ENCODE measurements at regions not wholly inside any gene's neighbourhood (a gene's known extent, or its start where the extent isn't known, plus 50 kb on each side); places are given as distances from the start of the nearest gene placed in this dataset.

- H3K27ac ChIP-seq (ENCODE audit: low read depth, low read length), result no peak overlapping the region
- CTCF ChIA-PET (ENCODE audit: partially characterized antibody), result interaction anchor here (1.1 kb wide), 1 partner anchor 11 kb away, joined by 6 read pairs; no protein-coding TSS in a partner anchor
- H2AK5ac ChIP-seq (ENCODE audit: low read depth, low read length), result no peak overlapping the region
- H2BK120ac ChIP-seq (replicated peaks; ENCODE audit: low read depth, low read length), result no peak overlapping the region
- H2BK15ac ChIP-seq (ENCODE audit: low read length), result no peak overlapping the region
- H3K4me1 ChIP-seq (replicated peaks in 1 of 4; ENCODE audit: control insufficient read depth in 3 of 4, insufficient read depth in 4 of 4, low read length in 3 of 4), result no peaks in the 10 kb centered on the region
- POLR2A ChIA-PET (ENCODE audit: partially characterized antibody), result no interaction called here
- no peaks in the 10 kb centered on the region for H3K79me2 ChIP-seq (ENCODE audit: control insufficient read depth in 1 of 2, insufficient read depth in 2 of 2, low read length in 2 of 2)
- H3K27me3 ChIP-seq (replicated peaks in 1 of 4; ENCODE audit: control insufficient read depth in 3 of 4, extremely low read depth in 1 of 4, insufficient read depth in 3 of 4, low read length in 3 of 4), result 0 out of 7 replicates have a peak, but pooled peaks cover 0 to 2% (median 0%) of the 10 kb centered on the region in 4 experiments
- DNase-seq (ENCODE audit: low read depth in 1 of 2, low spot score in 2 of 2) (no peak), FAIRE-seq (no peak)
- no peak overlapping the region for H2AFZ ChIP-seq (ENCODE audit: low read length)
- no peak overlapping the region for H3K14ac ChIP-seq (ENCODE audit: insufficient read length)
- no peaks in the 10 kb centered on the region for H3K79me1 ChIP-seq (ENCODE audit: low read depth, low read length)
- H2BK12ac ChIP-seq (ENCODE audit: low read depth, low read length), result no peak overlapping the region
- no peaks in the 10 kb centered on the region for H3K23me2 ChIP-seq (ENCODE audit: low read depth, low read length)
- H3K4ac ChIP-seq (replicated peaks; ENCODE audit: insufficient read length, low read depth, low read length), result no peak overlapping the region
- H3K56ac ChIP-seq (replicated peaks; ENCODE audit: insufficient read length, low read depth, low read length), result no peak overlapping the region
- H3K36me3 ChIP-seq (ENCODE audit: control insufficient read depth in 2 of 4, insufficient read depth in 4 of 4, low read length in 3 of 4), result no peaks in the 10 kb centered on the region
- H3K9ac ChIP-seq (replicated peaks in 1 of 4; ENCODE audit: extremely low read depth in 1 of 4, low read depth in 3 of 4, low read length in 3 of 4), result no peak overlapping the region
- no peak overlapping the region for H4K5ac ChIP-seq (ENCODE audit: insufficient read length, low read depth, low read length)
- H2BK20ac ChIP-seq (ENCODE audit: low read length), result no peak overlapping the region
- WGBS, 2 experiments (ENCODE audit: extremely low coverage in 1 of 2, insufficient coverage in 1 of 2, insufficient read length in 1 of 2, insufficient replicate concordance in 2 of 2, low coverage in 1 of 2, low lambda C conversion rate in 2 of 2, missing lambda C conversion rate in 1 of 2), result 87% methylated on average over 18 of the region's 22 CpGs; no CpG with 5 or more reads in 1 of the 2 experiments
- no peak overlapping the region for H3K4me2 ChIP-seq (ENCODE audit: insufficient read depth in 1 of 2, low read depth in 2 of 2, low read length in 2 of 2)
- H2BK5ac ChIP-seq (ENCODE audit: low read depth, low read length), result no peak overlapping the region
- no peak overlapping the region for H3K4me3 ChIP-seq (ENCODE audit: extremely low read depth in 1 of 4, insufficient read depth in 2 of 4, low read depth in 3 of 4, low read length in 4 of 4)
- H4K20me1 ChIP-seq (replicated peaks in 1 of 2; ENCODE audit: control insufficient read depth in 1 of 2, insufficient read depth in 2 of 2, low read length in 2 of 2), result no peaks in the 10 kb centered on the region
- H4K8ac ChIP-seq (ENCODE audit: extremely low read depth, insufficient read depth, low read length), result no peak overlapping the region
- H3K9me3 ChIP-seq (ENCODE audit: insufficient read depth in 2 of 2, low read depth in 1 of 2, low read length in 1 of 2), result no peaks in the 10 kb centered on the region
- H3K18ac ChIP-seq (ENCODE audit: extremely low read depth, low read length), result no peak overlapping the region
- no peak overlapping the region for H4K91ac ChIP-seq (replicated peaks; ENCODE audit: insufficient read length, low read length)
- H3K23ac ChIP-seq (ENCODE audit: insufficient read length), result no peak overlapping the region
- TF ChIP-seq ZNF274 (IDR thresholded peaks at IDR 0.05; ENCODE audit: borderline replicate concordance, extremely low read depth, low read length) (no peak), BRCA1 (IDR thresholded peaks at IDR 0.05; ENCODE audit: low read depth, low read length) (no peak), TAF7 (optimal IDR thresholded peaks at IDR 0.05; ENCODE audit: borderline replicate concordance, low read depth, low read length) (no peak), SUZ12 (IDR thresholded peaks at IDR 0.05; ENCODE audit: low read length) (no peak), RXRA (IDR thresholded peaks at IDR 0.05; ENCODE audit: insufficient read depth, low read depth, low read length) (no peak), CTCF (IDR thresholded peaks at IDR 0.05; ENCODE audit: control extremely low read depth in 1 of 3, insufficient read depth in 1 of 3, low read depth in 1 of 3, low read length in 3 of 3) (no peak), SIN3A (conservative IDR thresholded peaks at IDR 0.05 in 1 of 2, IDR thresholded peaks at IDR 0.05 in 1 of 2; ENCODE audit: low read depth in 1 of 2, low read length in 2 of 2) (no peak), SP1 (IDR thresholded peaks at IDR 0.05; ENCODE audit: low read depth, low read length) (no peak), CHD1 (IDR thresholded peaks at IDR 0.05; ENCODE audit: low read depth, low read length) (no peak), TBP (IDR thresholded peaks at IDR 0.05; ENCODE audit: low read depth, low read length) (no peak), BCL11A (IDR thresholded peaks at IDR 0.05; ENCODE audit: low read depth in 2 of 2, low read length in 2 of 2) (no peak)
Observed at GRCh38 chr16:50948268-50948930, 202.7 kb downstream of the SALL1 start.
